ENCODE measurements at regions not wholly inside any gene's neighbourhood (a gene's known extent, or its start where the extent isn't known, plus 50 kb on each side); places are given as distances from the start of the nearest gene placed in this dataset.

GRCh38 chr16:73730481-73731090 is 566.0 kb upstream of the PSMD7 start:
- TF ChIP-seq POLR2A (IDR thresholded peaks at IDR 0.05; ENCODE audit: low read length) (no peak), GATA1 (IDR thresholded peaks at IDR 0.05; ENCODE audit: low read depth, low read length) (no peak)
